ENCODE measurements at regions not wholly inside any gene's neighbourhood (a gene's known extent, or its start where the extent isn't known, plus 50 kb on each side); places are given as distances from the start of the nearest gene placed in this dataset.
"Not testable (repeated sequence)": the region's sequence is repeated elsewhere in the genome, so short reads cannot be mapped to it uniquely, and the experiment has no call there.

GRCh38 chr7:17093461-17093860 lies 205.0 kb upstream of the AHR start:
- DNase-seq (ENCODE audit: low spot score) = no peak

- DNase-seq (ENCODE audit: low spot score) = no peak
Observed at GRCh38 chr7:17094963-17095574, 203.4 kb upstream of the AHR start.

- no peak for DNase-seq (ENCODE audit: low spot score)
Observed at GRCh38 chr7:17095931-17096330, 202.5 kb upstream of the AHR start.

- DNase-seq (ENCODE audit: low spot score) = no peak
Observed at GRCh38 chr7:17097668-17098297, 200.7 kb upstream of the AHR start.

GRCh38 chr7:17098515-17098914 lies 199.9 kb upstream of the AHR start:
- no peak for DNase-seq (ENCODE audit: low spot score)

GRCh38 chr7:17099083-17099973 lies 199.1 kb upstream of the AHR start:
- DNase-seq (ENCODE audit: low spot score) = no peak

- not testable (repeated sequence) for DNase-seq (ENCODE audit: low spot score)
Observed at GRCh38 chr7:17099974-17100509, 198.4 kb upstream of the AHR start.

GRCh38 chr7:17101207-17101696 lies 197.2 kb upstream of the AHR start:
- no peak for DNase-seq (ENCODE audit: low spot score)

GRCh38 chr7:17103170-17103569 lies 195.3 kb upstream of the AHR start:
- DNase-seq (ENCODE audit: low spot score) = no peak

- DNase-seq (ENCODE audit: low spot score) = no peak
Observed at GRCh38 chr7:17103984-17104383, 194.5 kb upstream of the AHR start.

- DNase-seq (ENCODE audit: low spot score) = no peak
Observed at GRCh38 chr7:17104419-17104818, 194.0 kb upstream of the AHR start.

GRCh38 chr7:17105701-17106100 lies 192.8 kb upstream of the AHR start:
- no peak for DNase-seq (ENCODE audit: low spot score)

GRCh38 chr7:17108049-17108584 lies 190.3 kb upstream of the AHR start:
- no peak for DNase-seq (ENCODE audit: low spot score)

- no peak for DNase-seq (ENCODE audit: low spot score)
Observed at GRCh38 chr7:17109020-17109419, 189.4 kb upstream of the AHR start.

- not testable (repeated sequence) for DNase-seq (ENCODE audit: low spot score)
Observed at GRCh38 chr7:17113770-17114169, 184.7 kb upstream of the AHR start.

GRCh38 chr7:17118412-17118811 lies 180.0 kb upstream of the AHR start:
- DNase-seq (ENCODE audit: low spot score) = peak; percentile 32

- no peak for DNase-seq (ENCODE audit: low spot score)
Observed at GRCh38 chr7:17120756-17121155, 177.7 kb upstream of the AHR start.

GRCh38 chr7:17121671-17122070 lies 176.8 kb upstream of the AHR start:
- no peak for DNase-seq (ENCODE audit: low spot score)

- no peak for DNase-seq (ENCODE audit: low spot score)
Observed at GRCh38 chr7:17123020-17123419, 175.4 kb upstream of the AHR start.

GRCh38 chr7:17126413-17127268 lies 171.8 kb upstream of the AHR start:
- no peak for DNase-seq (ENCODE audit: low spot score)

GRCh38 chr7:17129218-17129617 lies 169.2 kb upstream of the AHR start:
- DNase-seq (ENCODE audit: low spot score) = no peak
